Esophagus muscularis mucosa (tissue), 4 donors: ENCODE measurements at regions not wholly inside any gene's neighbourhood (a gene's known extent, or its start where the extent isn't known, plus 50 kb on each side); places are given as distances from the start of the nearest gene placed in this dataset.

Source experiments
- DNase-seq: peaks from one replicate; pipeline ENCODE4 v3.0.0-alpha.2; 2017; ENCODE audit errors: extremely low spot score
- H3K27ac ChIP-seq, 4 donors: fragments of 200-600 bp; sonication (generic); replicated peaks in 1 of 4; 1 replicate in 3 of 4; 2 replicates in 1 of 4; pipeline ENCODE4 v1.5.1; 2016 to 2019; ENCODE audit warnings: mild to moderate bottlenecking in 1 of 4
- H3K27me3 ChIP-seq, 4 donors: fragments of 200-600 bp; sonication (generic); one replicate each; pipeline versions ENCODE4 v1.5.1 to v1.6.0; 2016 to 2019
- H3K36me3 ChIP-seq, 4 donors: fragments of 200-600 bp; sonication (generic); one replicate each; pipeline ENCODE4 v1.5.1; 2016 to 2019
- H3K4me1 ChIP-seq, 4 donors: fragments of 200-600 bp; sonication (generic); one replicate each; pipeline ENCODE4 v1.5.1; 2016 to 2019
- H3K4me3 ChIP-seq, 4 donors: fragments of 200-600 bp; sonication (generic); 1 replicate in 2 of 4; 2 replicates in 2 of 4; pipeline ENCODE4 v1.5.1; 2016 to 2019; ENCODE audit warnings: mild to moderate bottlenecking in 4 of 4, moderate library complexity in 1 of 4
- H3K9me3 ChIP-seq, 4 donors: fragments of 200-600 bp; sonication (generic); 1 replicate in 3 of 4; 2 replicates in 1 of 4; pipeline ENCODE4 v1.5.1; 2016 to 2019
- EP300 ChIP-seq: sonication (generic); formaldehyde crosslinking; IDR thresholded peaks from one replicate; pipeline ENCODE4 v1.6.1; 2017; ENCODE audit warnings: antibody characterized with exemption
- POLR2A ChIP-seq: fragments of 450-650 bp; IDR thresholded peaks from one replicate; pipeline ENCODE4 v1.6.1; 2017; ENCODE audit warnings: antibody characterized with exemption, moderate library complexity, mild to moderate bottlenecking, low read depth
- POLR2AphosphoS5 ChIP-seq, 2 donors: sonication (generic); formaldehyde crosslinking; IDR thresholded peaks; one replicate each; pipeline ENCODE4 v1.6.1; 2017; ENCODE audit warnings: antibody characterized with exemption in 2 of 2
- WGBS: methylation state at CpG from one replicate; pipeline ENCODE4 v1.1.5; 2018; 5-methylcytosine and 5-hydroxymethylcytosine counted together
- intact Hi-C: fragments of 100-400 bp; cut with DNase I; formaldehyde crosslinking; loops from one replicate; pipeline ENCODE4 v1.15.1; 2023
- TF ChIP-seq, protein P1 (sequence below), 3 experiments: fragments of 200-600 bp in 2 of 3; fragments of 450-650 bp in 1 of 3; sonication (generic) in 2 of 3; IDR thresholded peaks; one replicate each; pipeline ENCODE4 v1.5.1; 2017 to 2019; ENCODE audit warnings: antibody characterized with exemption in 3 of 3, mild to moderate bottlenecking in 2 of 3, moderate library complexity in 1 of 3

DNA sequence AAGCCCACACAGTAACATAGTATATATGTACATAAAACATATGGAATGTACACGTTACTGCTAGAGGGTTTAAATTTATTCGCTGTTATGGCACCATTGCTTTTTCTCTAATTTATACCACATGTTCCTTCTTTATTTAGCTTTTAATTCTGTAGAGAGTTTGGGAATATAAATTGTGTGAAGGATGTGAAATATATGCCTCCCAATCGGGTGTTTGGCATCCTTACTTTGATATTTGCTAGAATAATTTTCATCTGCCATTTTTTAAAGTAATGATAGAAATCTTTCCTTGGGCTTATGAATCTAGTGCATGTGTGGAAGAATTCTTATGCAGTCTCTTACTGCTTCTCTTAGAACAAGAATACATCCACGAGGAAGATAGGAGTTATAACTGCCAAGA is 509.8 kb upstream of the RAG2 start:
- no peaks in the 10 kb centered on the region for H3K4me1 ChIP-seq
- no peaks in the 10 kb centered on the region for H3K36me3 ChIP-seq
- intact Hi-C loops: no loop called here
- no peaks in the 10 kb centered on the region for H3K27me3 ChIP-seq
- H3K27ac ChIP-seq: no peak overlapping the region
- H3K9me3 ChIP-seq: no peaks in the 10 kb centered on the region
- H3K4me3 ChIP-seq: no peak overlapping the region
- DNase-seq: no peak
- 65% methylated on average over 4 of the region's 4 CpGs for WGBS
- TF ChIP-seq POLR2AphosphoS5 (IDR thresholded peaks at IDR 0.05): no peak
- TF ChIP-seq EP300: no peak
- TF ChIP-seq, protein P1, sequence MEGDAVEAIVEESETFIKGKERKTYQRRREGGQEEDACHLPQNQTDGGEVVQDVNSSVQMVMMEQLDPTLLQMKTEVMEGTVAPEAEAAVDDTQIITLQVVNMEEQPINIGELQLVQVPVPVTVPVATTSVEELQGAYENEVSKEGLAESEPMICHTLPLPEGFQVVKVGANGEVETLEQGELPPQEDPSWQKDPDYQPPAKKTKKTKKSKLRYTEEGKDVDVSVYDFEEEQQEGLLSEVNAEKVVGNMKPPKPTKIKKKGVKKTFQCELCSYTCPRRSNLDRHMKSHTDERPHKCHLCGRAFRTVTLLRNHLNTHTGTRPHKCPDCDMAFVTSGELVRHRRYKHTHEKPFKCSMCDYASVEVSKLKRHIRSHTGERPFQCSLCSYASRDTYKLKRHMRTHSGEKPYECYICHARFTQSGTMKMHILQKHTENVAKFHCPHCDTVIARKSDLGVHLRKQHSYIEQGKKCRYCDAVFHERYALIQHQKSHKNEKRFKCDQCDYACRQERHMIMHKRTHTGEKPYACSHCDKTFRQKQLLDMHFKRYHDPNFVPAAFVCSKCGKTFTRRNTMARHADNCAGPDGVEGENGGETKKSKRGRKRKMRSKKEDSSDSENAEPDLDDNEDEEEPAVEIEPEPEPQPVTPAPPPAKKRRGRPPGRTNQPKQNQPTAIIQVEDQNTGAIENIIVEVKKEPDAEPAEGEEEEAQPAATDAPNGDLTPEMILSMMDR (IDR thresholded peaks at IDR 0.05): no peak
- no peak for TF ChIP-seq POLR2A

DNA sequence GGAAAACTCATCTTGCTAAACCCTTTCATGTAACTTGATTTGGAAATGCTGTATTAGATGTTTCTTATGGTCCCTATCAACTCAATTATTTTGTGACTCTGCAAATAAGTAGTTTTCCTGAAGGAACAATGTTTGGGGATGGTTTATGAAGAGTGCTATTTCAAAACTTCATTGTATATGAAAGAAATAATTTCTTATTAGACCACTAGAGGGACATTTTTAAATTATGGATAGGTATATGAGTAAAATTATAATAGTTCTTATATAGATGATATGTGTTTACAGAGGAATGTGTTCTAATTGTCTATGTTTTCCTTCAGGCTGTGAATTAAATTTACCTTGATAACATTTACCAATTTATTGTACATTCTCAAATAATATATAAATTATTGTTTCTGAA is 509.4 kb upstream of the RAG2 start:
- H3K27me3 ChIP-seq: no peaks in the 10 kb centered on the region
- H3K9me3 ChIP-seq: no peaks in the 10 kb centered on the region
- H3K27ac ChIP-seq: no peak overlapping the region
- H3K4me3 ChIP-seq: no peak overlapping the region
- no peak for DNase-seq
- TF ChIP-seq POLR2A: no peak
- no peak for TF ChIP-seq POLR2AphosphoS5 (IDR thresholded peaks at IDR 0.05)
- TF ChIP-seq EP300: no peak
- TF ChIP-seq, protein P1 (IDR thresholded peaks at IDR 0.05): no peak
- no peaks in the 10 kb centered on the region for H3K36me3 ChIP-seq
- intact Hi-C loops: no loop called here
- no peaks in the 10 kb centered on the region for H3K4me1 ChIP-seq

DNA sequence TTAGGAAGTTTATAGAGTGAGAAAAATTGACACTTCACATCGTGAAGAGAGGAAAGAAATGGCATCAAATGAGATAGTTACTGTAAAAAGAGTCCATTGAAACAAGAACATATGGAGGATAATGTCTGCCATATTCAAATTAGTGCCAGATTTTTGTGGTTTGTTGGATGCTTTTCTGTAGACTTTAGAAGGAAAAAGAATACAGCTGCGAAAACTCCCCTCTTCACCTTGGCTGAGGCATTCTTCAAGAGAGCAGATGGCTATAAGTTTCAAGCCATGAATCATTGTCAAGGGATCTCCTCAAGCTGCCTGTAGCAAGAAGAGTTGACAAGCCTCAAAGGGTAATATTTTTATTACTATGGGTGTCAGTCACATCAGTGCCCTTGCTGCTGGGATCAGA is 507.4 kb upstream of the RAG2 start:
- no peak overlapping the region for H3K4me3 ChIP-seq
- no peaks in the 10 kb centered on the region for H3K36me3 ChIP-seq
- 69% methylated on average over 2 of the region's 2 CpGs for WGBS
- H3K27me3 ChIP-seq: no peaks in the 10 kb centered on the region
- no peak overlapping the region for H3K27ac ChIP-seq
- no peak for DNase-seq
- H3K9me3 ChIP-seq: no peaks in the 10 kb centered on the region
- intact Hi-C loops: no loop called here
- no peak for TF ChIP-seq POLR2A
- no peak for TF ChIP-seq EP300
- no peak for TF ChIP-seq POLR2AphosphoS5 (IDR thresholded peaks at IDR 0.05)
- TF ChIP-seq, protein P1 (IDR thresholded peaks at IDR 0.05): no peak
- H3K4me1 ChIP-seq: no peaks in the 10 kb centered on the region

DNA sequence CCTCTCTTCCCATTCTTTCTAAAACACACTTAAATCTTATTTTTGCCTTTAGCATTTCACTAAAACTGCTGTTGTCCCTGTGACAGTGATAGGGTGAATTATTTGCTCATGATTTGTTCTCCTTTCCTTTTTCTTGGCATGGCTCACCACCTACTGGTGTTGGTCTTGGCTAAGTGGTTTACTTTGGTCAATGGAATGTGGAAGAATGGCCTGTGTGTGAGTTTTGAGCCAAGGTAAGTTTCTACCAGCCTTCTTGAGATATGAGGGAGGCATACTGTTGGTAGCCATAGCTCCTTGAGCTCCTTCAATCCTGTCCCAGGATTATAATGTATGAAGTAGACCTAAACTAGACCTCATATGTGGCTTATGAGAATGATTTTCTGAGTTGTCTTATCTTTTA is 506.3 kb upstream of the RAG2 start:
- H3K27me3 ChIP-seq: no peaks in the 10 kb centered on the region
- no peak for TF ChIP-seq EP300
- TF ChIP-seq, protein P1 (IDR thresholded peaks at IDR 0.05): no peak
- TF ChIP-seq POLR2A: no peak
- TF ChIP-seq POLR2AphosphoS5 (IDR thresholded peaks at IDR 0.05): no peak
- no peak for DNase-seq
- no peaks in the 10 kb centered on the region for H3K4me1 ChIP-seq
- H3K36me3 ChIP-seq: no peaks in the 10 kb centered on the region
- no peaks in the 10 kb centered on the region for H3K9me3 ChIP-seq
- H3K27ac ChIP-seq: no peak overlapping the region
- intact Hi-C loops: no loop called here
- no peak overlapping the region for H3K4me3 ChIP-seq

DNA sequence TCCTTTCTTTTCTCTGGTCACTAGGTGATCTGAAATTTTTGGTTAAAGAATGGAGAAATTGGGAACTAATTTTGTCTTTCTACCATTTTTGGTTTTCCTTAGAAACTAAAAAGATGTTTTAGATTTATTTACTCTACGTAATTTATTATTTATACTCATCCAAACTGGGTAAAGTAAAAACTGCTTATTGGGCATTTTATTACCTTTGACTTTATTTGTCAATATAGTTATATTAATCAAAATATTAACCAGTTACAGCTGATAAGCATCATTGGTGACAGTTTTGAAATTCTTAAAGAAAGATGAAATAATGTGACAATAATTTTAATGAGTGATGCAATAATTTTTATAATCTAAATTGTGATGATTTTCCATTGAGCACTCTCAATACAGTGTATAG is 502.0 kb upstream of the RAG2 start:
- H3K4me3 ChIP-seq: no peak overlapping the region
- TF ChIP-seq POLR2AphosphoS5 (IDR thresholded peaks at IDR 0.05): no peak
- no peak for TF ChIP-seq EP300
- TF ChIP-seq POLR2A: no peak
- DNase-seq: no peak
- intact Hi-C loops: no loop called here
- no peaks in the 10 kb centered on the region for H3K27me3 ChIP-seq
- 86% methylated on average over 1 of the region's 1 CpG for WGBS
- no peaks in the 10 kb centered on the region for H3K4me1 ChIP-seq
- no peaks in the 10 kb centered on the region for H3K9me3 ChIP-seq
- no peaks in the 10 kb centered on the region for H3K36me3 ChIP-seq
- no peak overlapping the region for H3K27ac ChIP-seq
